ENCODE measurements at regions not wholly inside any gene's neighbourhood (a gene's known extent, or its start where the extent isn't known, plus 50 kb on each side); places are given as distances from the start of the nearest gene placed in this dataset.

GRCh38 chr5:67402526-67402925 lies 205.9 kb upstream of the CD180 start:
- no peak for TF ChIP-seq CTCF (IDR thresholded peaks at IDR 0.05)
- TF ChIP-seq POLR2A (IDR thresholded peaks at IDR 0.05), result no peak

Data from uterus (tissue), 2 donors.